SIG-M5 treated with dmso at 0.1 percent for 504 hours (cell line): ENCODE measurements at regions not wholly inside any gene's neighbourhood (a gene's known extent, or its start where the extent isn't known, plus 50 kb on each side); places are given as distances from the start of the nearest gene placed in this dataset.

Experiments used
- DNase-seq: peaks from one replicate; lab custom pipeline; 2025; ENCODE audit not compliant: unreplicated experiment; lab: John Stamatoyannopoulos, UW

GRCh38 chr2:163459986-163460385, 275.8 kb downstream of the FIGN start:
- no peak for DNase-seq

GRCh38 chr2:163456953-163457743, 278.7 kb downstream of the FIGN start:
- DNase-seq, result no peak

- no peak for DNase-seq
Observed at GRCh38 chr2:163455815-163456214, 280.0 kb downstream of the FIGN start.

GRCh38 chr2:163453920-163454319, 281.9 kb downstream of the FIGN start:
- no peak for DNase-seq

DNA sequence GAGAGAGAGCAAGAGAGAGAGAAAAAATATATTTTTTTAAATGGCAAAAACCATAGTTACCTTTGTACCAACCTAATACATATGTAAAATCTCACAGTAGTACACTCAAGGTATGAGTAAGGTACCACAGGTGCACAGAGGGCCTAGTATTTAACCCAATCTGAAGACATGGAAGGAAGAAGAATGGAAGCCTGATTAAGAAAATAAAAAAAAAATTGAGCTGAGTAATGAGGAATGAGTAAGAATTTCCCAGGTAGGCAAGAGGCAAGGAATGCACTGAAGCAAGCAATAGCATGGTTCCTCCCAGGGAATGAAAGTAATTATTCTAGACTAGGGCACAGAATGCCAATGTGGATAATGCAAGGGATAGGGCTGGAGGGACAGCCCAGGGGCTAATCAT, 294.2 kb downstream of the FIGN start:
- no peak for DNase-seq

GRCh38 chr2:163436963-163437362, 298.8 kb downstream of the FIGN start:
- no peak for DNase-seq

DNA sequence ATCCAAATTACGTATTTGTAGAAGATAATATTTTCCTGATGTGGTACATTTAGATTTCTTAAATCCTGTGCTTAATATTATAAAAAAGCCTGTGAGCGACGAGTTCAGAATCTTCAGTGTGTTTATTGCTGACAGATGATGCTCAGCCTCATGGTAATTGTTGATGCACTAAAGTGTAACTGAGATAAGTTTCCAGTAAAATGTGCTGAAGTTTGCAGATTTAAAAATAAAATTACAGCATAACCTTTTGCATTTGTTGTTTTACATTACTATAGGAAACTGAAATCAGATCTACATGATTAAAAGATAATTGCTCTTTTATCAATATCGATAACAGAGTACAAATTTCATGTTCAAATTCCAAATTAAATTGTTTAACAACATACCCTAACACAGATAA, 307.6 kb downstream of the FIGN start:
- no peak for DNase-seq

DNA sequence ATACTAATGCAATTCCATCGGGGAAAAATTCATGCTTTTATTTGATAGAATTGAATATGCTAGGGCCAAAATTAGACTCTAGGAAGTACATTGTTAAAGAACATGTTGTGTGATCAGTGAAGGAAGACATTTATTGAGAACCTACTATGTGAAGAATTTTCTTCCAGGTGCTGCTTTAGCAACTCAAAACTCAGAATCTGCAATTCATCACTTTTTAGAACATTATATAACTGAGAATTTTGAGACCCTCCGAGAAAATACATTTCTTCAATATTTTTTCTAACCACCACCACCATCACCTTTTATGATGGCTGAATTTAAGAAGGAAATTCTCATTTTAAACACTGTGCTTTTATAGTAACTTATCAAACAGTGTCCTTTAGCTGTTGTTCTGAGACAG, 315.2 kb downstream of the FIGN start:
- no peak for DNase-seq

GRCh38 chr2:163419000-163419830, 316.6 kb downstream of the FIGN start:
- no peak for DNase-seq

- DNase-seq, result no peak
Observed at GRCh38 chr2:163417596-163418337, 318.0 kb downstream of the FIGN start.

- DNase-seq, result no peak
Observed at GRCh38 chr2:163414121-163414520, 321.7 kb downstream of the FIGN start.

- no peak for DNase-seq
Observed at GRCh38 chr2:163407296-163407695, 328.5 kb downstream of the FIGN start.

DNA sequence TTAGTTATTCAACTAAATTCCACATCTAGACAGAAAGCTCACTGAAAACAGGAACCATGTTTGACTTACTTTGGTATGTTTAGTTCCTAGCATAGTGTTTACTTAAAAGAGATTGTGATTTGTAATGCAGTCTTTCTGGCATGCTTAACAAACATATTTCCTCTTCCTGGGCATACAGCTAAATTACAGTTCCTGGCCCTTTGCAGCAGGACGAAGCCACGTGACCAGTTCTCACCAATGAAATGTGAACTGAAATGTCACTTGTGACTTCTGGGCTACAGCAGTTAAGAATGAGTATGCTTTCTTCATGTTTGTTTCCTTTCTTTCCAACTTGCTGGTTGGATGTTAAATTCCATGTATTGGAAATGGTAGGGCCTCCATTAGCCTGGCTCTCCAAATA, 330.5 kb downstream of the FIGN start:
- no peak for DNase-seq

GRCh38 chr2:163401481-163401880, 334.3 kb downstream of the FIGN start:
- DNase-seq, result no peak

DNA sequence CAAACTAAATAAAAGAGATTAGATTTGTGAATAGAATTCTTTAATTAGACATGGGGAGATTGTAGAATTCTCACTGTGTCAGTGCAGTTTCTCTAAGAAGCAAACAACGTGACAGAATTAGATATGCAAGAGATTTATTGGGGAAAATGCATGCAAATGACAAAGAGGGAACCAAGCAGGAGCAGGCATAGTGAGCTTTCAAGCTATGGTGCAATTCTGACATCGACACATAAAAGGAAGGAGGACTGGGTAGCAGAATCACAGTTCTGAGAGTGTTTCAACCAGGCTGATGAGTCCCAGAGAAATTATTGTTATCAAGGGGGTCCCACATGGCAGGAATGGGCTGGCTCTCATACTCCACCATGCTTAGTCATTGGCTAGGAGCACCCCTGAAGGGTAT, 338.4 kb downstream of the FIGN start:
- DNase-seq, result no peak

GRCh38 chr2:163395602-163396001, 340.2 kb downstream of the FIGN start:
- no peak for DNase-seq

DNA sequence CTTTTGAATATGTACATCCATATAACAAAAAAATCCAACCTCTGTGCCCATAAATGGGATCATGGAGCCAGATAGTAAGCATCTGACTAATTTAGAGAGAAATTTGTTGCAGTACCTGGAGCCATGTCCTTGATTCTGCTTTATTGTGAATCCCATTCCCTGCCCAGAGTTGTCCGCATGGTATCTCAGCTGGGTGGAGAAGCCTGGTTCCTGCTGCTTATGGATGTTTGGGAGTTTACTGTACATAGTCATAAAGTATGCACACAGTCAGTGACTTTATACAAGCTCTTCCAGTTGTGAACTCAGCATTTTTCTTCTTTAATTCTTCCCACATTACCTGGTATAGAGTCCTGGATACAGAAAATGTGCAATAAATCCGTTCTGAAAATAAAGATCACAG, 346.0 kb downstream of the FIGN start:
- DNase-seq, result no peak

DNA sequence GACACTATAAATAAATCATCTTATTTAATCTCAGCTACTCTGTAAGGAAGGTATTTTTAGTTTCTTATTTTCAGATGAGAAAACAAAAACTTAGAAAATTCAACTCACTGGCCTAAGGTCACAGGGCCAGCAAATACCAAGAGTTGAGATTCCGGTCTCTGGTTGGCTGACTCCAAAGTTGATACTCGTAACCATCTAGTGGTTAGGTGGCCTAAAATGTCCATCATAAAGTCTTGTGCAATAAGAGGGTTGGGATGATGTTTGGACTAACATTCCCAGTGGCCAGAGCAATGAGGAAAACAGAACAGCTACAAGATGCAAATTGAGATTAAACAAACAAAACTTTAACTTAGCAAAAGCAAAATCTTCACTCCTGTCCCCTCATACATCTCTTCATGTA, 360.3 kb downstream of the FIGN start:
- no peak for DNase-seq

DNA sequence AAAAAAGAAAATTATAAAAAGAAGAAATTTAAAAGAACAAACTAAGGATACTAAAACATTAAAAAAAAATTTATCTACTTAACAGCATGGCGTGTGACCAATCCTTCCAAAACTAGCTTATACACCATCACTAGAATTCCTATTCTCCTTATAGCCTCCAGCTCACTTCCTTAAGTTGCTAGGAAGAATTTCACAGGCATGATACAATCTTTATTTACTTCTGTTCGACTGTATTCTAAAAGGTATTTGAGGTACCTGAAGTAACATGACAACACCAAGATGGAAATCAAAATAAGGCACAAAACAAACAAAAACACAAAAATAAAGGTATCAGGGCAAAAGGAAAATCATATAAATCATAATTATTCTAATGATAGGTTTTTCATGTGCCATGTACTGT, 360.7 kb downstream of the FIGN start:
- no peak for DNase-seq

DNA sequence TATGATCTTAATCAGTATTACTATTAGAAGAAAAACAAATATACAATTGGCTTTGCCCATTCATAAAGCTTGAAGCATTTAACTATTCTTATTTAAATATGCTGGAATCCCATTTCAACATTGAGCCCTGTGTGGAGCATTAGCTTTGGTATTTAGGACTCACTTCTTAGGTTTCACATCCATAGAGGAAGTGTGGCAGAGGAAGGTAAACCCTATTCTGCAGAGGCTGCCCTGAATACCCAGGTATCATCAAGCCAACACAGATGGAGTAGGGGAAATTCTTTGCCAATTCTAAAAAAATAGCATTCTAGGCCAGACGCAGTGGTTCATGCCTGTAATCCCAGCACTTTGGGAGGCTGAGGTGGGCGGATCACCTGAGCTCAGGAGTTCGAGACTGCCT, 361.5 kb downstream of the FIGN start:
- DNase-seq, result no peak

DNA sequence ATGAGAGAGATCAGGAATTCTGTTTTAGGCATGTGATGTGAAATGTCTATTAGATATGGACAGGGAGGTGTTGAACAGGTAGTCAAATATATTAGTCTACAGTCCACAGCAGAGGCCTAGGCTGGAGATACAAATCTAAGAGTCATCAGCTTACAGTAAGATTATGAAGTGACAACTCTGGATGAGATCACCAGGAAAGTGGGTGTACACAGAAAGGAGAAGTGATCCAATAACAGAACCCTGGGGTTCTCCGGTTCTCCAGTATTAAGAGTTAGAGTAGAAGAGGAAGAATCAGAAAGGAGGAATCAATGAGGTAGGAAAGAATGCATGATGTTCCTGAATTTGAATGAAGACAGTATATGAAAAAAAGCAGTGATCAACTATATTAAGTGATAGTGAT, 362.3 kb downstream of the FIGN start:
- DNase-seq, result peak; percentile 9
